ENCODE measurements at regions not wholly inside any gene's neighbourhood (a gene's known extent, or its start where the extent isn't known, plus 50 kb on each side); places are given as distances from the start of the nearest gene placed in this dataset.

DNA sequence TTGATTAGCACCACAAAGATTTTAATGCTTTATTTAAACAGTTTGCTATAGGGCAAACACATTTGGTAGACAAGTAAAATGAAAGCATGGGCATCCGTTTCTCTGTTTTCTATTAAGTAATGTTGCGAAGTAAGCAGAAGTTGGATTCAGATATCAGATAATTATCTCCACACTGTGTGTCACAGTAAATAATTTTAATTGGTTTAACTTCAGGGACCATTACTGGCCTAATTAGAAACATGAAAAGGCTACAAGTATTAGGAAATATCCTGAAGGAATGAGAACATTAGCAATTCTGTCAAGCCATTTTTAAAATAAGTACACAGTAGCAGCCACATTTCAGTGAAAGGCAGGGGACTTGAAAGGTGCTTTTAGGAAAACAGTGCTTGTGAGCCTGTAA lies 975.4 kb downstream of the NR2F1-AS1 start:
- TF ChIP-seq, protein P1, sequence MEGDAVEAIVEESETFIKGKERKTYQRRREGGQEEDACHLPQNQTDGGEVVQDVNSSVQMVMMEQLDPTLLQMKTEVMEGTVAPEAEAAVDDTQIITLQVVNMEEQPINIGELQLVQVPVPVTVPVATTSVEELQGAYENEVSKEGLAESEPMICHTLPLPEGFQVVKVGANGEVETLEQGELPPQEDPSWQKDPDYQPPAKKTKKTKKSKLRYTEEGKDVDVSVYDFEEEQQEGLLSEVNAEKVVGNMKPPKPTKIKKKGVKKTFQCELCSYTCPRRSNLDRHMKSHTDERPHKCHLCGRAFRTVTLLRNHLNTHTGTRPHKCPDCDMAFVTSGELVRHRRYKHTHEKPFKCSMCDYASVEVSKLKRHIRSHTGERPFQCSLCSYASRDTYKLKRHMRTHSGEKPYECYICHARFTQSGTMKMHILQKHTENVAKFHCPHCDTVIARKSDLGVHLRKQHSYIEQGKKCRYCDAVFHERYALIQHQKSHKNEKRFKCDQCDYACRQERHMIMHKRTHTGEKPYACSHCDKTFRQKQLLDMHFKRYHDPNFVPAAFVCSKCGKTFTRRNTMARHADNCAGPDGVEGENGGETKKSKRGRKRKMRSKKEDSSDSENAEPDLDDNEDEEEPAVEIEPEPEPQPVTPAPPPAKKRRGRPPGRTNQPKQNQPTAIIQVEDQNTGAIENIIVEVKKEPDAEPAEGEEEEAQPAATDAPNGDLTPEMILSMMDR (conservative IDR thresholded peaks at IDR 0.05; ENCODE audit: low read length) = no peak
- TF ChIP-seq EZH2phosphoT487 (IDR thresholded peaks at IDR 0.05; ENCODE audit: borderline replicate concordance, low read depth, low read length) = no peak

Measured in OCI-LY7 (cell line).